GM23338 (cell line): ENCODE measurements at regions not wholly inside any gene's neighbourhood (a gene's known extent, or its start where the extent isn't known, plus 50 kb on each side); places are given as distances from the start of the nearest gene placed in this dataset.
"Not testable (repeated sequence)": the region's sequence is repeated elsewhere in the genome, so short reads cannot be mapped to it uniquely, and the experiment has no call there.

Experiments
- ATAC-seq: fragments of 200-7000 bp; cut with Tn5 transposase; 3 replicates; pipeline ENCODE4 v1.9.1; 2020
- DNase-seq: peaks from one replicate; pipeline ENCODE4 v3.0.0-alpha.2; 2015; ENCODE audit warnings: low spot score
- H2AFZ ChIP-seq: fragments of 200-600 bp; sonication (generic); 2 replicates; pipeline ENCODE4 v1.8.0; 2016; ENCODE audit warnings: antibody characterized with exemption, mild to moderate bottlenecking, moderate library complexity
- H3F3A ChIP-seq: fragments of 200-600 bp; sonication (generic); replicated peaks from 2 replicates; pipeline ENCODE4 v1.8.0; 2017; ENCODE audit warnings: antibody characterized with exemption, mixed run types, low read depth
- H3K27ac ChIP-seq: fragments of 200-600 bp; sonication (generic); 2 replicates; pipeline ENCODE4 v1.6.1; 2016; ENCODE audit warnings: low read depth
- H3K27me3 ChIP-seq: fragments of 200-600 bp; sonication (generic); 2 replicates; pipeline ENCODE4 v1.8.0; 2016; ENCODE audit warnings: mild to moderate bottlenecking, mixed run types, moderate library complexity; ENCODE audit not compliant: insufficient read depth
- H3K36me3 ChIP-seq: fragments of 200-600 bp; sonication (generic); 2 replicates; pipeline ENCODE4 v1.8.0; 2016; ENCODE audit warnings: mild to moderate bottlenecking; ENCODE audit not compliant: insufficient read depth
- H3K4me1 ChIP-seq: fragments of 200-600 bp; sonication (generic); 2 replicates; pipeline ENCODE4 v1.8.0; 2016; ENCODE audit warnings: mild to moderate bottlenecking, moderate library complexity; ENCODE audit not compliant: insufficient read depth
- H3K4me2 ChIP-seq: fragments of 200-600 bp; sonication (generic); 2 replicates; pipeline ENCODE4 v1.7.1; 2017; ENCODE audit warnings: mixed run types
- H3K4me3 ChIP-seq: fragments of 200-600 bp; sonication (generic); 2 replicates; pipeline ENCODE4 v1.6.1; 2016; ENCODE audit warnings: mixed run types
- H3K79me2 ChIP-seq: fragments of 200-600 bp; sonication (generic); replicated peaks from 2 replicates; pipeline ENCODE4 v1.8.0; 2017; ENCODE audit warnings: mild to moderate bottlenecking; ENCODE audit not compliant: insufficient read depth
- H3K9me2 ChIP-seq: fragments of 200-600 bp; sonication (generic); 2 replicates; pipeline ENCODE4 v1.8.0; 2017; ENCODE audit not compliant: insufficient read depth
- H4K20me1 ChIP-seq: fragments of 200-600 bp; sonication (generic); replicated peaks from 2 replicates; pipeline ENCODE4 v1.8.0; 2017; ENCODE audit warnings: mild to moderate bottlenecking; ENCODE audit not compliant: insufficient read depth
- H3K27ac Mint-ChIP-seq: 2 replicates; pipeline ENCODE4 v1.8.0; 2020; ENCODE audit warnings: inconsistent platforms, mild to moderate bottlenecking, moderate library complexity, mixed read lengths
- H3K27me3 Mint-ChIP-seq: 3 replicates; pipeline ENCODE4 v1.8.0; 2022; ENCODE audit warnings: low read depth, mild to moderate bottlenecking, moderate library complexity, mixed read lengths, inconsistent platforms; ENCODE audit not compliant: insufficient read depth, poor library complexity
- H3K36me3 Mint-ChIP-seq: 3 replicates; pipeline ENCODE4 v1.8.0; 2021; ENCODE audit warnings: low read depth, mild to moderate bottlenecking, inconsistent platforms, moderate library complexity, mixed read lengths
- H3K4me1 Mint-ChIP-seq: 3 replicates; pipeline ENCODE4 v1.8.0; 2020; ENCODE audit warnings: mild to moderate bottlenecking, inconsistent platforms, mixed read lengths
- H3K4me3 Mint-ChIP-seq: 3 replicates; pipeline ENCODE4 v1.8.0; 2021; ENCODE audit warnings: moderate library complexity, mild to moderate bottlenecking, inconsistent platforms, mixed read lengths
- H3K9me3 Mint-ChIP-seq: 3 replicates; pipeline ENCODE4 v1.8.0; 2020; ENCODE audit warnings: moderate library complexity, mild to moderate bottlenecking, inconsistent platforms, mixed read lengths
- CREB1 ChIP-seq: fragments of 250-450 bp; sonication (Bioruptor Pico); IDR thresholded peaks from 2 replicates; pipeline ENCODE4 v1.5.0; 2020; ENCODE audit warnings: low read depth, mild to moderate bottlenecking, moderate library complexity
- CTCF ChIP-seq, 2 experiments: fragments of 200-600 bp in 1 of 2; sonication (generic) in 1 of 2; conservative IDR thresholded peaks; 2 replicates each; pipeline versions ENCODE4 v1.5.1 to v1.6.1; 2016 to 2017; ENCODE audit warnings: antibody characterized with exemption in 2 of 2, low read depth in 2 of 2, mild to moderate bottlenecking in 2 of 2, moderate library complexity in 1 of 2
- JUNB ChIP-seq: IDR thresholded peaks from one replicate; pipeline ENCODE4 v1.6.1; 2016; ENCODE audit warnings: antibody characterized with exemption; ENCODE audit not compliant: unreplicated experiment
- POLR2AphosphoS5 ChIP-seq: IDR thresholded peaks from 2 replicates; pipeline ENCODE4 v1.6.1; 2016; ENCODE audit warnings: antibody characterized with exemption, low read depth
- REST ChIP-seq: IDR thresholded peaks from one replicate; pipeline ENCODE4 v1.6.1; 2018; ENCODE audit warnings: antibody characterized with exemption; ENCODE audit not compliant: unreplicated experiment
- ZNF114 ChIP-seq: fragments of 250-450 bp; sonication (Bioruptor Pico); IDR thresholded peaks from 2 replicates; pipeline ENCODE4 v1.5.0; 2020; ENCODE audit warnings: mild to moderate bottlenecking, moderate library complexity
- ZNF331 ChIP-seq: fragments of 250-450 bp; sonication (Bioruptor Pico); IDR thresholded peaks from 2 replicates; pipeline ENCODE4 v1.5.0; 2020; ENCODE audit warnings: low read depth, mild to moderate bottlenecking, moderate library complexity

DNA sequence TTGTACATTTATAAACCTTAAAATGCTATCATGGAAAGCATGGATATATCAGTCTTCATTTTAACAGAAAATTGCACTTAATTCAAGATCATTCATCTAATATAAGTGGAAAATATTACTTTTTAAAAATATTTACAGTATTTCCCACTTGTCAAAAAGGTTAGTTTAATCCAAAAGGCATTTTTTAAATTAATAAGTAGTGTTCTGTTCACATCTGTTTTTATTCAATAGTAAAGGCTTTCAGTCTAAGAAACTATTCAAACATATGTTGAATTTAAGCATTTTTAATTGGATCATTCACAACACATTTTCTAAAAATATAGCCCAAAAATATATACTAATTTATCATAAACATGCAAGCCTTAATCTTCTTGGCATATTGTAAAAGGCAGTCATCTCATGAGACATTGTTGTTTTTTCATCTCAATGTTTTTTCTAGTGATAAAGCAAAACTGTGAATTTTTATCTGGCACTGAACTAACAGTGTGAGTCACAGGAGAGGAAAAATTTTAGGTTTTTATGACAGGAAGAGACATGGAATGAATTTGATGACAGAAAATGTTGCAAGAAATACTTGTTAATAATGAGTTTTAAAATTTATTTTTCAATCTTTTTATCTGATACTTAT lies 1642.5 kb upstream of the TMEFF2 start:
- H3F3A ChIP-seq: no peaks in the 10 kb centered on the region
- TF ChIP-seq CREB1 (CRISPR knock-in tag): no peak
- no peak for TF ChIP-seq CTCF (conservative IDR thresholded peaks at IDR 0.05; ENCODE audit: low read depth in 2 of 2)
- no peak for TF ChIP-seq REST
- TF ChIP-seq ZNF331: no peak
- TF ChIP-seq JUNB: no peak
- no peak for TF ChIP-seq POLR2AphosphoS5
- TF ChIP-seq ZNF114 (CRISPR knock-in tag): no peak
- Mint-ChIP-seq H3K9me3 (peaks cover 15% of the 10 kb centered on the region; the same call in 2 of the 3 replicates), H3K4me1 (no peaks in the 10 kb centered on the region), H3K27ac (no peak overlapping the region), H3K27me3 (peaks cover 4% of the 10 kb centered on the region), H3K4me3 (no peak overlapping the region), H3K36me3 (peaks cover 5% of the 10 kb centered on the region; the same call in 1 of the 3 replicates)
- ATAC-seq: no peak
- H3K4me1 ChIP-seq: no peaks in the 10 kb centered on the region
- H3K9me2 ChIP-seq: peaks cover 4% of the 10 kb centered on the region; the same call in 1 of the 2 replicates
- no peak overlapping the region for H3K4me2 ChIP-seq
- no peaks in the 10 kb centered on the region for H3K27me3 ChIP-seq
- no peaks in the 10 kb centered on the region for H3K36me3 ChIP-seq
- no peak overlapping the region for H3K27ac ChIP-seq
- no peaks in the 10 kb centered on the region for H3K79me2 ChIP-seq
- no peak for DNase-seq
- no peak overlapping the region for H2AFZ ChIP-seq
- no peaks in the 10 kb centered on the region for H4K20me1 ChIP-seq
- H3K4me3 ChIP-seq: no peak overlapping the region

- H2AFZ ChIP-seq: peak overlapping the region; percentile 38; the same call in 1 of the 2 replicates
- not testable (repeated sequence) for H3K79me2 ChIP-seq, DNase-seq, H3K4me2 ChIP-seq, H3K27ac Mint-ChIP-seq, H3K4me3 ChIP-seq, H3K4me1 ChIP-seq, H3F3A ChIP-seq, H4K20me1 ChIP-seq, H3K4me1 Mint-ChIP-seq, H3K27me3 Mint-ChIP-seq, H3K27ac ChIP-seq, H3K4me3 Mint-ChIP-seq, H3K27me3 ChIP-seq, H3K36me3 Mint-ChIP-seq, H3K36me3 ChIP-seq, ATAC-seq, H3K9me2 ChIP-seq
- H3K9me3 Mint-ChIP-seq: peaks cover 15% of the 10 kb centered on the region; the same call in 2 of the 3 replicates
Observed at GRCh38 chr2:193836424-193837006, 1641.8 kb upstream of the TMEFF2 start.

GRCh38 chr2:193833895-193834294 lies 1639.2 kb upstream of the TMEFF2 start:
- ATAC-seq, H3K27ac ChIP-seq, H3K9me2 ChIP-seq, H3K4me1 ChIP-seq, H3K79me2 ChIP-seq, H3K27me3 ChIP-seq, H3K36me3 ChIP-seq, H2AFZ ChIP-seq, H3K4me2 ChIP-seq, H3K4me1 Mint-ChIP-seq, DNase-seq, H3K36me3 Mint-ChIP-seq, H3K4me3 ChIP-seq, H3K27ac Mint-ChIP-seq, H4K20me1 ChIP-seq, H3F3A ChIP-seq, H3K27me3 Mint-ChIP-seq, H3K4me3 Mint-ChIP-seq: not testable (repeated sequence)
- peaks cover 15% of the 10 kb centered on the region; the same call in 2 of the 3 replicates for H3K9me3 Mint-ChIP-seq
